HepG2 (cell line): ENCODE measurements at regions not wholly inside any gene's neighbourhood (a gene's known extent, or its start where the extent isn't known, plus 50 kb on each side); places are given as distances from the start of the nearest gene placed in this dataset.

ENCODE experiments used
- BORCS8-MEF2B ChIP-seq: sonication (generic); formaldehyde crosslinking; IDR thresholded peaks from 2 replicates; pipeline ENCODE4 v1.8.0; 2022; ENCODE audit warnings: mild to moderate bottlenecking, missing genetic modification reagents
- CSRNP2 ChIP-seq: sonication (generic); formaldehyde crosslinking; conservative IDR thresholded peaks from 2 replicates; pipeline ENCODE4 v1.8.0; 2022; ENCODE audit warnings: low read depth, missing genetic modification reagents
- FOXA1 ChIP-seq, 2 experiments: fragments of 450-650 bp in 1 of 2; sonication (generic) in 1 of 2; formaldehyde crosslinking in 1 of 2; IDR thresholded peaks; 2 replicates each; pipeline versions ENCODE4 v1.4.0 to v1.6.1; 2016 to 2020; ENCODE audit warnings: missing genetic modification reagents in 1 of 2
- IRF9 ChIP-seq: sonication (generic); formaldehyde crosslinking; IDR thresholded peaks from 2 replicates; pipeline ENCODE4 v1.8.0; 2022; ENCODE audit warnings: missing genetic modification reagents, mild to moderate bottlenecking, borderline replicate concordance
- NCOA2 ChIP-seq: sonication (generic); formaldehyde crosslinking; IDR thresholded peaks from 2 replicates; pipeline ENCODE4 v1.8.0; 2022; ENCODE audit warnings: inconsistent platforms
- PRDM10 ChIP-seq: sonication (generic); formaldehyde crosslinking; IDR thresholded peaks from 2 replicates; pipeline ENCODE4 v1.4.0; 2020; ENCODE audit warnings: low read depth, missing genetic modification reagents
- PRDM15 ChIP-seq: sonication (generic); formaldehyde crosslinking; IDR thresholded peaks from 2 replicates; pipeline ENCODE4 v1.4.0; 2020; ENCODE audit warnings: missing genetic modification reagents
- SOX6 ChIP-seq, 2 experiments: fragments of 450-650 bp in 1 of 2; sonication (generic) in 1 of 2; formaldehyde crosslinking in 1 of 2; IDR thresholded peaks; 2 replicates each; pipeline versions ENCODE4 v1.4.0 to v1.6.1; 2017 to 2020; ENCODE audit warnings: antibody characterized with exemption in 1 of 2, mild to moderate bottlenecking in 1 of 2, missing genetic modification reagents in 1 of 2
- TARDBP ChIP-seq: sonication (generic); formaldehyde crosslinking; IDR thresholded peaks from 2 replicates; pipeline ENCODE4 v1.8.0; 2022; ENCODE audit warnings: mild to moderate bottlenecking, missing genetic modification reagents
- TFAP4 ChIP-seq: sonication (generic); IDR thresholded peaks from 2 replicates; pipeline ENCODE4 v1.6.1; 2016; ENCODE audit warnings: low read depth, borderline replicate concordance
- ZBTB34 ChIP-seq: sonication (generic); formaldehyde crosslinking; IDR thresholded peaks from 2 replicates; pipeline ENCODE4 v1.8.0; 2022; ENCODE audit warnings: mild to moderate bottlenecking, missing genetic modification reagents
- ZGPAT ChIP-seq: IDR thresholded peaks from 2 replicates; pipeline ENCODE4 v1.6.1; 2016; ENCODE audit warnings: mild to moderate bottlenecking
- ZNF547 ChIP-seq: sonication (generic); formaldehyde crosslinking; IDR thresholded peaks from 2 replicates; pipeline ENCODE4 v1.5.1; 2020; ENCODE audit warnings: mild to moderate bottlenecking, missing genetic modification reagents

- TF ChIP-seq FOXA1 (IDR thresholded peaks at IDR 0.05) (0 out of 2 replicates have a peak, but pooled peaks have one; percentile 22), FOXA1 (CRISPR knock-in tag; IDR thresholded peaks at IDR 0.05) (no peak), CSRNP2 (CRISPR knock-in tag) (no peak), NCOA2 (CRISPR knock-in tag) (peak; percentile 74), IRF9 (CRISPR knock-in tag) (no peak), ZGPAT (CRISPR knock-in tag) (0 out of 2 replicates have a peak, but pooled peaks have one; percentile 31), SOX6 (IDR thresholded peaks at IDR 0.05) (no peak), SOX6 (CRISPR knock-in tag; IDR thresholded peaks at IDR 0.05) (peak; percentile 56), PRDM10 (CRISPR knock-in tag) (no peak), ZBTB34 (CRISPR knock-in tag) (no peak), BORCS8-MEF2B (no peak), TFAP4 (0 out of 2 replicates have a peak, but pooled peaks have one; percentile 13), ZNF547 (CRISPR knock-in tag) (no peak), PRDM15 (CRISPR knock-in tag) (no peak), TARDBP (CRISPR knock-in tag) (no peak)
These were observed 120.4 kb downstream of the CT47B1 start (continued) for GRCh38 chrX:120755066-120755846.
